HL-60 (cell line): ENCODE measurements at regions not wholly inside any gene's neighbourhood (a gene's known extent, or its start where the extent isn't known, plus 50 kb on each side); places are given as distances from the start of the nearest gene placed in this dataset.

Source experiments
- DNase-seq, 2 experiments: peaks; one replicate each; pipeline ENCODE4 v3.0.0-alpha.2; 2010 to 2020; ENCODE audit warnings: low read depth in 1 of 2, low spot score in 1 of 2
- H3K27ac ChIP-seq: fragments of 250-450 bp; sonication (Bioruptor Pico); replicated peaks from 2 replicates; pipeline ENCODE4 v1.5.1; 2020; ENCODE audit warnings: mild to moderate bottlenecking, moderate library complexity
- H3K27me3 ChIP-seq: fragments of 250-450 bp; sonication (Bioruptor Pico); 2 replicates; pipeline ENCODE4 v1.5.1; 2021; ENCODE audit warnings: mild to moderate bottlenecking, moderate library complexity; ENCODE audit not compliant: insufficient read depth, poor library complexity, severe bottlenecking
- H3K4me3 ChIP-seq: replicated peaks from 2 replicates; pipeline ENCODE4 v1.5.1; 2011; ENCODE audit warnings: mild to moderate bottlenecking, control low read depth, low read length; ENCODE audit not compliant: insufficient read depth
- GABPA ChIP-seq: IDR thresholded peaks from 2 replicates; pipeline ENCODE4 v1.6.1; 2012; ENCODE audit warnings: low read depth
- POLR2AphosphoS5 ChIP-seq: IDR thresholded peaks from 2 replicates; pipeline ENCODE4 v1.6.1; 2012; ENCODE audit warnings: low read depth
- SPI1 ChIP-seq: IDR thresholded peaks from 2 replicates; pipeline ENCODE4 v1.6.1; 2012; ENCODE audit warnings: low read depth, mild to moderate bottlenecking, borderline replicate concordance
- TF ChIP-seq, protein P1 (sequence below): IDR thresholded peaks from 2 replicates; pipeline ENCODE4 v1.6.1; 2012; ENCODE audit warnings: low read depth; ENCODE audit not compliant: insufficient replicate concordance
- TF ChIP-seq, protein P2 (sequence below): IDR thresholded peaks from one replicate; pipeline ENCODE4 v1.5.1; 2011; ENCODE audit warnings: low read length, control low read depth, inconsistent platforms; ENCODE audit not compliant: insufficient read depth

DNA sequence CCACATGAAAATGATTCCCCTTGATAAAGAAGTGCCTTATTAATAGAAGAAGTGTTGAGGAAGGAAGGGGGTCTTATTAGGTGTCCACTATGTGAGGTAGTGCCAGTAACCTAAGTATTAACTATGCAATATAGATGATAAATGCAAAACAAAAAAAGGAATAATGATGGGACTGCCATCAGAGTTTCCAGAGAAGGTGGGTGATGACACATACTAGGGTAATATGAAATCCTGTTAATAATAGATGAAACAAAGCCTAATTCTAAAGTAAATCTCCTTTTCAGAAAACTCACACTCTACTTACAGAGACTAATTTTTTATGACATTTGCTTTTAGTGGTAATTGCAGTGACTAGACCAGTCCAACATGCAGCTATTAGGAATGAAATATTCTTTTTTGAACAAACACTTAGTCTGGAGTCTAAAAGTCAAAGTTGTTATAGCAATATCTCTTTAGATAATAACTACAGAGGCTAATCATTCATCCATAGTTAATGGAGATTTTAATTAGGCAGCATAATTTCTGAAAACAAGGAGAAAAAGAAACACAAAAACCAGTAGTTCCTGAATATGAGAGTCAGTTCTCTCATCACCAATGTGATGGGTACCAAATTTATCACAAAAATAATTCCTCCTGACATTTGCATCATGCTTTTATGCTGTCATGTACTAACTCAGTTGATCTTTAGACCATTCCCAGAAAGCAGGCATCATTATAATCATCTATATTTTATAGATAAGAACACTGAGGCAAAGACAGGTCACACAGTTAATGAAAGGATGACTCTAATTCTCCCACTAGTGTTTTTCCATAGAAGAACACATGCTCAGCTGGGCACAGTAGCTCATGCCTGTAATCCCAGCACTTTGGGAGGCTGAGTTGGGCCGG is 208.8 kb upstream of the ARG1 start:
- H3K4me3 ChIP-seq = no peak overlapping the region
- TF ChIP-seq POLR2AphosphoS5 = no peak
- no peak for TF ChIP-seq SPI1
- TF ChIP-seq, protein P1, sequence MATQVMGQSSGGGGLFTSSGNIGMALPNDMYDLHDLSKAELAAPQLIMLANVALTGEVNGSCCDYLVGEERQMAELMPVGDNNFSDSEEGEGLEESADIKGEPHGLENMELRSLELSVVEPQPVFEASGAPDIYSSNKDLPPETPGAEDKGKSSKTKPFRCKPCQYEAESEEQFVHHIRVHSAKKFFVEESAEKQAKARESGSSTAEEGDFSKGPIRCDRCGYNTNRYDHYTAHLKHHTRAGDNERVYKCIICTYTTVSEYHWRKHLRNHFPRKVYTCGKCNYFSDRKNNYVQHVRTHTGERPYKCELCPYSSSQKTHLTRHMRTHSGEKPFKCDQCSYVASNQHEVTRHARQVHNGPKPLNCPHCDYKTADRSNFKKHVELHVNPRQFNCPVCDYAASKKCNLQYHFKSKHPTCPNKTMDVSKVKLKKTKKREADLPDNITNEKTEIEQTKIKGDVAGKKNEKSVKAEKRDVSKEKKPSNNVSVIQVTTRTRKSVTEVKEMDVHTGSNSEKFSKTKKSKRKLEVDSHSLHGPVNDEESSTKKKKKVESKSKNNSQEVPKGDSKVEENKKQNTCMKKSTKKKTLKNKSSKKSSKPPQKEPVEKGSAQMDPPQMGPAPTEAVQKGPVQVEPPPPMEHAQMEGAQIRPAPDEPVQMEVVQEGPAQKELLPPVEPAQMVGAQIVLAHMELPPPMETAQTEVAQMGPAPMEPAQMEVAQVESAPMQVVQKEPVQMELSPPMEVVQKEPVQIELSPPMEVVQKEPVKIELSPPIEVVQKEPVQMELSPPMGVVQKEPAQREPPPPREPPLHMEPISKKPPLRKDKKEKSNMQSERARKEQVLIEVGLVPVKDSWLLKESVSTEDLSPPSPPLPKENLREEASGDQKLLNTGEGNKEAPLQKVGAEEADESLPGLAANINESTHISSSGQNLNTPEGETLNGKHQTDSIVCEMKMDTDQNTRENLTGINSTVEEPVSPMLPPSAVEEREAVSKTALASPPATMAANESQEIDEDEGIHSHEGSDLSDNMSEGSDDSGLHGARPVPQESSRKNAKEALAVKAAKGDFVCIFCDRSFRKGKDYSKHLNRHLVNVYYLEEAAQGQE = no peak
- TF ChIP-seq, protein P2, sequence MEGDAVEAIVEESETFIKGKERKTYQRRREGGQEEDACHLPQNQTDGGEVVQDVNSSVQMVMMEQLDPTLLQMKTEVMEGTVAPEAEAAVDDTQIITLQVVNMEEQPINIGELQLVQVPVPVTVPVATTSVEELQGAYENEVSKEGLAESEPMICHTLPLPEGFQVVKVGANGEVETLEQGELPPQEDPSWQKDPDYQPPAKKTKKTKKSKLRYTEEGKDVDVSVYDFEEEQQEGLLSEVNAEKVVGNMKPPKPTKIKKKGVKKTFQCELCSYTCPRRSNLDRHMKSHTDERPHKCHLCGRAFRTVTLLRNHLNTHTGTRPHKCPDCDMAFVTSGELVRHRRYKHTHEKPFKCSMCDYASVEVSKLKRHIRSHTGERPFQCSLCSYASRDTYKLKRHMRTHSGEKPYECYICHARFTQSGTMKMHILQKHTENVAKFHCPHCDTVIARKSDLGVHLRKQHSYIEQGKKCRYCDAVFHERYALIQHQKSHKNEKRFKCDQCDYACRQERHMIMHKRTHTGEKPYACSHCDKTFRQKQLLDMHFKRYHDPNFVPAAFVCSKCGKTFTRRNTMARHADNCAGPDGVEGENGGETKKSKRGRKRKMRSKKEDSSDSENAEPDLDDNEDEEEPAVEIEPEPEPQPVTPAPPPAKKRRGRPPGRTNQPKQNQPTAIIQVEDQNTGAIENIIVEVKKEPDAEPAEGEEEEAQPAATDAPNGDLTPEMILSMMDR = no peak
- TF ChIP-seq GABPA = no peak
- H3K27me3 ChIP-seq = no peaks in the 10 kb centered on the region
- no peak for DNase-seq
- no peak overlapping the region for H3K27ac ChIP-seq

DNA sequence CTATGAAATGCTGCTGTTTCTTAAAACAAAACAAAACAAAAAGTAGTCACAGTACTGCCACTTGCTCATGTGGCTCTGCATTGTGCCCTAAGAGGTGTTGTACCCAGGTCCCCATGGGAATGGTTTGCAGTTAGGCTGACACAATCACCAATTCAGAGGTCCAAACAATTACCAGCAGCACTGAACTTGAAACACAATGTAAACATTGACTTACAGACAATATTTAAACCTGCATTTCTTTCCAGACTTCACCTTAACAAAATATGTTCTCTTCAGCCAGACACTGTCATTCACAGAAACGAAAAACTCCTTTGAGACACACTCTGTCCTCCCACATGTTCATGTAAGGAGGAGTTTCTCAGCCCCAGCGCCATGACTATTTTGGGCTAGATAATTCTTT is 206.8 kb upstream of the ARG1 start:
- no peak for DNase-seq
- Histone ChIP-seq H3K27me3 (no peaks in the 10 kb centered on the region), H3K4me3 (no peak overlapping the region), H3K27ac (no peak overlapping the region)
- TF ChIP-seq, protein P1 = no peak
- TF ChIP-seq POLR2AphosphoS5 = no peak
- TF ChIP-seq SPI1 = no peak
- TF ChIP-seq GABPA = no peak
- TF ChIP-seq, protein P2 = no peak

DNA sequence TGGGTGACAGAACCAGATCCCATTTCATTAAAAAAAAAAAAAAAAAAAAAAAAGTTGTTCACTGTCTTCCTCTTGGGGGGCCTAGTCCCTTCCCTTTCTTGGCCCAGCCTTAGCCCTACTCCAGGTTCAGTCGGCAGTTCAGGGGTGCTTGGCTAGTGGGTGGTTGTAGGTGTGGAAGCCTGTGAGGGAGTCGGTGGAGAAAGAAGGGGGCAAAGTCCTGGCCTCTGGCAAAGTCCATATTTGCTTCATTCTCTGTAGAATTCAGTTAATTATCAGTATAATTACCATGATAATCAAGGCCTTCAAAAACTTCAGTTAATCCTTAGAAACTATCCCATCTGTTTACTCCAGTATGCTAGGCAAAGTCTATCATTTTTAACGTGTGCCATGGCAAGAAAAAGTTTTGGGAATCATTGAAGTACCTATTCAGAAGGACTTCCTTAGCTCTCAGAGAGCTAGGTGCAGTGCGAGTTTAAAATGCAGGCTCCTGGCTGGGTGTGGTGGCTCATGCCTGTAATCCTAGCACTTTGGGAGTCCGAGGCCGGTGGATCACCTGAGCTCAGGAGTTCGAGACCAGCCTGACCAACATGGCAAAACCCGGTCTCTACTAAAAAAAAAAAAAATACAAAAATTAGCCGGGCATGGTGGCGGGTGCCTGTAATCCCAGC is 205.7 kb upstream of the ARG1 start:
- no peak for DNase-seq
- H3K4me3 ChIP-seq = no peak overlapping the region
- TF ChIP-seq SPI1 (no peak), GABPA (no peak), POLR2AphosphoS5 (no peak)
- TF ChIP-seq, protein P2 = no peak
- no peaks in the 10 kb centered on the region for H3K27me3 ChIP-seq
- H3K27ac ChIP-seq = no peak overlapping the region
